ENCODE measurements at regions not wholly inside any gene's neighbourhood (a gene's known extent, or its start where the extent isn't known, plus 50 kb on each side); places are given as distances from the start of the nearest gene placed in this dataset.

DNA sequence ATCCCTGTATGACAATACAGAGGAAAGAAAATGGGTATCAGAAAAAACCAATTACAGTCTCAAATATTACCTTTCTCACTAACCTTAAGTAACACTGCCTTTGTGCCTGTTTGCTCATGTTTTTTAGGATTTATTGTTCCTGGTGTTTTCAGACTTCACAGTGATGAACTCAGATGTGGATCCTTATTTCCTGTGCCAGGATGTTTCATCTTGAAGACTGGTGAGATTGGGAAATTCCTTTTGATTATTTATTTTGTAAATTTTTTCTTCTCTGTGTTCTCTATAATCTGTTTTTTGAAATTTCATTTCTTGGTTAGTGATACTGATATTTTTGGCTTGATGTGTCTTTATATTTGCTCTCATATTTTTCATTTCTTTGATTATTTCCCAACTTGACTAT, 142.4 kb upstream of the GRIN3A start:
- TF ChIP-seq CREB1 (IDR thresholded peaks at IDR 0.05) (no peak), POLR2A (IDR thresholded peaks at IDR 0.05; ENCODE audit: control extremely low read depth in 1 of 2, low read depth in 2 of 2, low read length in 2 of 2) (no peak), GABPA (IDR thresholded peaks at IDR 0.05; ENCODE audit: borderline replicate concordance, insufficient read depth, low read length) (no peak), TEAD4 (IDR thresholded peaks at IDR 0.05; ENCODE audit: low read depth, low read length) (no peak)
- TF ChIP-seq, protein P1, sequence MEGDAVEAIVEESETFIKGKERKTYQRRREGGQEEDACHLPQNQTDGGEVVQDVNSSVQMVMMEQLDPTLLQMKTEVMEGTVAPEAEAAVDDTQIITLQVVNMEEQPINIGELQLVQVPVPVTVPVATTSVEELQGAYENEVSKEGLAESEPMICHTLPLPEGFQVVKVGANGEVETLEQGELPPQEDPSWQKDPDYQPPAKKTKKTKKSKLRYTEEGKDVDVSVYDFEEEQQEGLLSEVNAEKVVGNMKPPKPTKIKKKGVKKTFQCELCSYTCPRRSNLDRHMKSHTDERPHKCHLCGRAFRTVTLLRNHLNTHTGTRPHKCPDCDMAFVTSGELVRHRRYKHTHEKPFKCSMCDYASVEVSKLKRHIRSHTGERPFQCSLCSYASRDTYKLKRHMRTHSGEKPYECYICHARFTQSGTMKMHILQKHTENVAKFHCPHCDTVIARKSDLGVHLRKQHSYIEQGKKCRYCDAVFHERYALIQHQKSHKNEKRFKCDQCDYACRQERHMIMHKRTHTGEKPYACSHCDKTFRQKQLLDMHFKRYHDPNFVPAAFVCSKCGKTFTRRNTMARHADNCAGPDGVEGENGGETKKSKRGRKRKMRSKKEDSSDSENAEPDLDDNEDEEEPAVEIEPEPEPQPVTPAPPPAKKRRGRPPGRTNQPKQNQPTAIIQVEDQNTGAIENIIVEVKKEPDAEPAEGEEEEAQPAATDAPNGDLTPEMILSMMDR (IDR thresholded peaks at IDR 0.05; ENCODE audit: control extremely low read depth in 1 of 3, insufficient read depth in 1 of 3, low read depth in 1 of 3, low read length in 3 of 3), result no peak

All from H1 (cell line).